ENCODE measurements at regions not wholly inside any gene's neighbourhood (a gene's known extent, or its start where the extent isn't known, plus 50 kb on each side); places are given as distances from the start of the nearest gene placed in this dataset.
"Not testable (repeated sequence)": the region's sequence is repeated elsewhere in the genome, so short reads cannot be mapped to it uniquely, and the experiment has no call there.

DNA sequence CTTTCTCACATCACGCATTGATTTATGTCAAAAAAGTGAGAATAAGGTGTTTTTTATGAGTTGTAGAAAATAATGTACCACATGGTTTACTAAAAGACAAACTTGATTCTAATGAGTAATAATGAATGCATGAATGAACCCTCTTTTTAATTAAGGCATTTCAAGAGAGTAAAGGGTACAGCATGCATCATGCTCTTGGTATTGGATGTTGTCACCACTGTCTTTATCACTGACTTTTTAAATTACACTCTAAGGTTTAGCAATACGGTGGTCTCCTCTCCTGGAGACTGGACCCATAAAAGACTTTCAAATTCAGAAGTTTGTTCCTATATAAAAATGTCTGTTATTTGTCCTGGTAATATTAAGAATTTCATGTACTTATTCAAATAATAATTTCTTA, 277.5 kb upstream of the TGFBR2 start:
- not testable (repeated sequence) for DNase-seq

GRCh38 chr3:30331519-30331918, 274.9 kb upstream of the TGFBR2 start:
- no peak for DNase-seq

- DNase-seq, result no peak
Observed at GRCh38 chr3:30332196-30333021, 274.0 kb upstream of the TGFBR2 start.

GRCh38 chr3:30333143-30333542, 273.3 kb upstream of the TGFBR2 start:
- no peak for DNase-seq

DNA sequence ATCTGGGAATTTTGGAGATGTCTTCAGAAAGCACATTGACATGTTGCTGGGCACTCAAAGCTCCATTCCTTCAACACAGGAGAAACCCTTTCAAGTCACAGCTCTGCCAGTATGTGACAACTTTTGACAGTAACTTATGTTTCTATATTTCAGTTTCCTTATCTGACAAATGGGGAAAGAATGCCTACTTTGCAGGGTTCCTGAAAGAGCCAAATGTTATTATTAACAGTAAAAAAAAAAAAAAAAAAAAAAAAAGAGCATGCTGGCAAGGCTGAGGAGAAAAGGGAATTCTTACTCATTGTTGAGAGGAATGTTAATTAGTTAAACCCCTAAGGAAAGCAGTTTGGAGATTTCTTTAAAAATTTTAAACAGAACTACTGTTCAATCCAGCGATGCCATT, 272.5 kb upstream of the TGFBR2 start:
- no peak for DNase-seq

- no peak for DNase-seq
Observed at GRCh38 chr3:30340500-30340899, 265.9 kb upstream of the TGFBR2 start.

GRCh38 chr3:30341079-30341478, 265.3 kb upstream of the TGFBR2 start:
- DNase-seq, result no peak

DNA sequence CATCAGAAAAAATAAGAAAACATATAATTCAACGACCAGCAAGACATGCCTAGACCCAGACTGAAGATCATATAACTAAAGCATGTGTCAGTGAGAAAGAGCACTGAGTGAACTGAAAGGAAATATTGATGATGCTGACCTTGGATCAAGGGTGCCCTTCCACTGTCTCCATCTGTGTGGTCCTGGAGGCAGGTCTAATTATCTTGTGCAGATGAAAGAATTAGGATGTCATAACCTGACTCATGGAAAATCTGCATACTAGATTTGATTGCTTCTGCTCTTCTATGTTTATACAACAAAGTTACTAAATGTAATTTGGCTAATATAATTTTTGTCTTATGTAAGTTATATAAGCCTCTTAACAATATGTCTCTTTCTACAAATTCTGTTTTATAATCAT, 264.6 kb upstream of the TGFBR2 start:
- no peak for DNase-seq

GRCh38 chr3:30342318-30343060, 263.9 kb upstream of the TGFBR2 start:
- peak in 1 of 3 donors; percentile 87 for DNase-seq

- DNase-seq, result no peak
Observed at GRCh38 chr3:30343067-30343831, 263.2 kb upstream of the TGFBR2 start.

DNA sequence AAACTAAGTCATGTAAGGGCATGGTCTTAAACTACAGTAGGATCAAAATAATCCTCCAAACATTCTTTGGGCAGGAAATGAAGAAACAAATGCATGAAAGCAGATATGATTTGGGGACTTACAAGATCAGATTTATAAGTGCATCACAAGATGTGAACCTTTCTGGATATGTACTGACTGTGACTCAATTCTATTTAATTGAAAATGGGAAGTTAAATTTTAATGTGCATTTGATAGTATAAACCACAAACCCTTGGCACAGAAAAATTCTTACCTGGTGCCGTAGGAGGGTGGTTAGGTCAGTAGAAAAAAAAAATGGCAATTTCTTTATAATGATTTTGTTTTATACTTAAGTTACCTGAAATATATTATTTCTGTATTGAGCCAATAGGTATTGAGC, 262.5 kb upstream of the TGFBR2 start:
- no peak for DNase-seq

GRCh38 chr3:30344288-30344687, 262.1 kb upstream of the TGFBR2 start:
- DNase-seq, result no peak

DNA sequence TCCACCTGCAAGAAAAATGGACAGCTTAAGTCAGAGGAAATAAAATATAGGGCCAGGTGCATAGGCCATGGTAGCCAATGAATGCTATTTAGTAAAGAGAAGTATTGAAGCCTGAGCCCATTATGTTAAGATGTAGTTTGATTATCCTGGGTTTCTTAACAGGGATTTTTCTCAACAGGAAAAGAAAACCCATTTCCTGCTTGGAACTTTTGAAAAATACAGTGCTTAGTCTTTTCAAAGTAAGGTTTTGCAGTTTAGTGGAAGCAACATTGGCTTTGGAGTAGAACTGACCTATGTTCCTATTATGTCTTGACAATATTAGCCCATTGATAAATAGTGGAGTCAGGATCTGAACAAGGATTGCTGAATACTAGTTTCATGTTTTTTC, 259.5 kb upstream of the TGFBR2 start:
- no peak for DNase-seq

GRCh38 chr3:30347679-30348216, 258.7 kb upstream of the TGFBR2 start:
- peak in 1 of 3 donors; percentile 86 for DNase-seq

- no peak for DNase-seq
Observed at GRCh38 chr3:30349507-30349906, 256.9 kb upstream of the TGFBR2 start.

DNA sequence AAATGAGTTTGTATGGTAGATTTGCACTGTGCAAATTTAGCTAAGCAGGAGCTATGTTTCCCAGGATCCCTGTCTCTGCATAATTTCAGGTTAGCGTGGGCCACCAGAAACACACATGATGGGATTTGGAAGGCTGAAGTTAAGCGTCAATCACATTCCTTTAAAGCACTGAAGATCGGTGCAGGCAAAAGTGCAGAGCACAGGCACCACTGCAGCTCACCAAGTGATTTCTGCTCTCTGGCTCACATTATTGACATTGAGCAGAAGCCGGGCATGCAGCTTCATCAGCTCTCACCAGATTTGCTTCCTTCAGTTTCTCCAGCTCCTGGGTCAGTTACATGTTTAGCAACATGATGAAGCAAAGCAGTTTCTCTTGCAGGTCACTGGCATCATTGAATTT, 256.4 kb upstream of the TGFBR2 start:
- peak in 1 of 3 donors; percentile 7 for DNase-seq

DNA sequence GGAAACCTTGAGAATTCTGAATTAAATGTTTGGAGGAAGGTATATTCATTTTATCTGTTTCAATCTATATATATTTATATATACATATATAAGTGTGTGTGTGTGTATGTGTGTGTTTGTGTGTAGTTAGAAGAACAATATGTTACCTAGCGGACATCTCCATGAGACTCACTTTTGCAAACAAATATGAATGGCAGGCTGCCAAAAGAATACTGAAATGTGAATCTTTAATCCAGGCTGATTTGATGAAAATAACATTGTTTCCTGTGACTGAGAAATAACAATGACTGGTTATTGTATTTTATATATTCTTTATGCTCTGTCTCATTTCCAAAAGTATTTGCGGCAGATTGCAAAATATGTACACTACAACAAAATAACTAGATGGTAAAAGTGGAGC, 255.5 kb upstream of the TGFBR2 start:
- DNase-seq, result peak in 1 of 3 donors; percentile 8

- peak in 1 of 3 donors; percentile 53 for DNase-seq
Observed at GRCh38 chr3:30352410-30353318, 253.7 kb upstream of the TGFBR2 start.

DNA sequence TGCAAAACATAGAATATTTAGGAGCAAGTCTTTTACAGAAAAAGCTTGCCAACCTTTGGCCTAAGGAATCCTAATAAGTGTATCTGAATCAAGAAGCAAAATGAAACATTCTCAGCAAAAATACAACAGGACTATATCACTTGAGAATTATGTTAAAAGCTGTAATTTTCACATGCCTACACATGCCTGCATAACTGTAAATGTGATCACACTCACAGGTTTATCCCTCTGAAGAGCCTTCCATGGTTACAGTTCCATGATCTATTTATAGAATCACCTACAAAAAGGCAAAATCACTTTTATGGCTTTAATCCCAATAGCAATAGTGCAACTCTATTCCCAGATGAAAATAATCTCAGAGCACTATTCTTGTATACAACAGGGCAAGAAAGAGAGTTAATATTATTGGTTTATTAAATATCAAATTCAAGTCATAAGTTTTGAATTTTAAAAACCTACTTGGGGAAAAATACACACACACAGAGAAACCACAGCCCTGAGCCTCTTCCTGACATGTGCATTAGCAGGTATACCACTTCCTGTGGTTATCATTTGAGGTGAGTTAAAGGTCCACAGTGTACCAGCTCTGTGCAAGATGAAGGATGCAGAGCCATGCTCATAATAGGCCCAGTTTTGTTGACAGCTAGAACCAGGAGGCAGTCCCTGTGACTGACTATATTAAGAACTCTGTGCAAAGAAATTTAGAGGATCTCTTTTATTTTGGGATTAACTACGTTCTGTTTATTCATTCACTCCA, 252.5 kb upstream of the TGFBR2 start:
- no peak for DNase-seq

DNA sequence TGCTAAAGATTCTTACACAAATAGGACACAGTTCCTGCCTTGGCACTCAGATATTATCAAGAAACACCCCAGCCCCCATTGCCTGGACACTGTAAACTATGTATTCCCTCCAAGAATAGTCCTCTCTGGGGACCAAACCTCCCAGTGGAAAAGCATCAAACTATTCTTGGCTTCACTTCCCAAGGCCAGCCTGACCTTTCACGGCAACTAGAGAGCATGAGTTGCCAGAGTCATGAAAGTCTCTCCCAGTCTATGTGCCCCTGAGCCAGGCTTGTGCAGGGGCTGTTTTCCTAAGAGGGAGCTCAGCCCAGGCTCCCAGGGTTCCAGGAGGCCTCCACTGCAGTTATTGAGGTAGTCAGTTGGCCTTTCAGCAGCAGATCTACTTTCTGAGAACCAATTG, 251.9 kb upstream of the TGFBR2 start:
- DNase-seq, result peak in 1 of 3 donors; percentile 12

All from muscle of back (tissue), 3 donors.